Forelimb muscle (tissue), 1 donor: ENCODE measurements at regions not wholly inside any gene's neighbourhood (a gene's known extent, or its start where the extent isn't known, plus 50 kb on each side); places are given as distances from the start of the nearest gene placed in this dataset.

Experiments
- DNase-seq: peaks from one replicate; pipeline ENCODE4 v3.0.0-alpha.2; 2013; ENCODE audit warnings: low read depth

GRCh38 chr12:13841358-13841757 lies 140.0 kb downstream of the GRIN2B start:
- DNase-seq: no peak

- DNase-seq: no peak
These were observed 141.8 kb downstream of the GRIN2B start for GRCh38 chr12:13839365-13840336.

GRCh38 chr12:13836099-13836498 lies 145.3 kb downstream of the GRIN2B start:
- DNase-seq: no peak

GRCh38 chr12:13835652-13836051 lies 145.8 kb downstream of the GRIN2B start:
- DNase-seq: no peak

- no peak for DNase-seq
These were observed 147.2 kb downstream of the GRIN2B start for GRCh38 chr12:13834241-13834640.

- no peak for DNase-seq
These were observed 164.3 kb downstream of the GRIN2B start for GRCh38 chr12:13817131-13817530.

GRCh38 chr12:13816394-13816793 lies 165.0 kb downstream of the GRIN2B start:
- DNase-seq: no peak

- no peak for DNase-seq
These were observed 169.2 kb downstream of the GRIN2B start for GRCh38 chr12:13812168-13812567.

GRCh38 chr12:13811061-13811460 lies 170.3 kb downstream of the GRIN2B start:
- DNase-seq: no peak

GRCh38 chr12:13805041-13805440 lies 176.4 kb downstream of the GRIN2B start:
- no peak for DNase-seq

- DNase-seq: no peak
These were observed 179.9 kb downstream of the GRIN2B start for GRCh38 chr12:13801543-13801942.

GRCh38 chr12:13799574-13799973 lies 181.8 kb downstream of the GRIN2B start:
- no peak for DNase-seq

- DNase-seq: no peak
These were observed 183.2 kb downstream of the GRIN2B start for GRCh38 chr12:13798162-13798561.

GRCh38 chr12:13794706-13795105 lies 186.7 kb downstream of the GRIN2B start:
- DNase-seq: no peak

- DNase-seq: no peak
These were observed 191.1 kb downstream of the GRIN2B start for GRCh38 chr12:13790317-13790716.

- no peak for DNase-seq
These were observed 192.8 kb downstream of the GRIN2B start for GRCh38 chr12:13788626-13789025.

- DNase-seq: no peak
These were observed 194.8 kb downstream of the GRIN2B start for GRCh38 chr12:13786646-13787045.

- DNase-seq: no peak
These were observed 196.9 kb downstream of the GRIN2B start for GRCh38 chr12:13784504-13784903.

- no peak for DNase-seq
These were observed 200.9 kb downstream of the GRIN2B start for GRCh38 chr12:13780453-13780852.

- DNase-seq: no peak
These were observed 204.0 kb downstream of the GRIN2B start for GRCh38 chr12:13777374-13777773.

- DNase-seq: no peak
These were observed 209.1 kb downstream of the GRIN2B start for GRCh38 chr12:13772264-13772663.

- DNase-seq: no peak
These were observed 210.8 kb downstream of the GRIN2B start for GRCh38 chr12:13770576-13770975.

GRCh38 chr12:13769966-13770365 lies 211.4 kb downstream of the GRIN2B start:
- no peak for DNase-seq

- DNase-seq: no peak
These were observed 212.1 kb downstream of the GRIN2B start for GRCh38 chr12:13769273-13769672.
